ENCODE measurements at regions not wholly inside any gene's neighbourhood (a gene's known extent, or its start where the extent isn't known, plus 50 kb on each side); places are given as distances from the start of the nearest gene placed in this dataset.
"Not testable (repeated sequence)": the region's sequence is repeated elsewhere in the genome, so short reads cannot be mapped to it uniquely, and the experiment has no call there.

DNA sequence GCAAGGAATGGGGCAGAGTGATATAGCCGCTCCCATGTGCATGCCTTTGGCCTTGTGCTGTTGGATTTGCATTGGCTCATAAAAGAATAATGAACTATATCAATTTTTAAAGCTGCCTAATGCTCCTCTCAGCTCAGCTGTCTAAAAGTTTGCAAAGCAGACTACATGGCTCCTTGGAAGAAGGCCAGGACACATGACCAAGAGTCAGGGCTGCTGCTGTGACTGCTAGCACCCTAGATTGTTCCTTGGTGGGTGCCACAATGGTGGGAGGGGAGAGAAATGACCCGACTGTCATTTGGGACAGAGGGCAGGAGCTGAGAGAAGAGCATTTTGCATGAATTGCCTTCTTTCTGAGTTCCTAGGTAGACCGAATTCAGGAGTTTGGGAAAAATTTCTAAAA lies 307.9 kb downstream of the PDCD6IP start:
- TF ChIP-seq, protein P1, sequence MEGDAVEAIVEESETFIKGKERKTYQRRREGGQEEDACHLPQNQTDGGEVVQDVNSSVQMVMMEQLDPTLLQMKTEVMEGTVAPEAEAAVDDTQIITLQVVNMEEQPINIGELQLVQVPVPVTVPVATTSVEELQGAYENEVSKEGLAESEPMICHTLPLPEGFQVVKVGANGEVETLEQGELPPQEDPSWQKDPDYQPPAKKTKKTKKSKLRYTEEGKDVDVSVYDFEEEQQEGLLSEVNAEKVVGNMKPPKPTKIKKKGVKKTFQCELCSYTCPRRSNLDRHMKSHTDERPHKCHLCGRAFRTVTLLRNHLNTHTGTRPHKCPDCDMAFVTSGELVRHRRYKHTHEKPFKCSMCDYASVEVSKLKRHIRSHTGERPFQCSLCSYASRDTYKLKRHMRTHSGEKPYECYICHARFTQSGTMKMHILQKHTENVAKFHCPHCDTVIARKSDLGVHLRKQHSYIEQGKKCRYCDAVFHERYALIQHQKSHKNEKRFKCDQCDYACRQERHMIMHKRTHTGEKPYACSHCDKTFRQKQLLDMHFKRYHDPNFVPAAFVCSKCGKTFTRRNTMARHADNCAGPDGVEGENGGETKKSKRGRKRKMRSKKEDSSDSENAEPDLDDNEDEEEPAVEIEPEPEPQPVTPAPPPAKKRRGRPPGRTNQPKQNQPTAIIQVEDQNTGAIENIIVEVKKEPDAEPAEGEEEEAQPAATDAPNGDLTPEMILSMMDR (conservative IDR thresholded peaks at IDR 0.05; ENCODE audit: low read depth, low read length), result no peak
- H3K4me3 ChIP-seq (ENCODE audit: low read depth, low read length), result no peak overlapping the region
- no peak for DNase-seq (ENCODE audit: low read depth)

DNA sequence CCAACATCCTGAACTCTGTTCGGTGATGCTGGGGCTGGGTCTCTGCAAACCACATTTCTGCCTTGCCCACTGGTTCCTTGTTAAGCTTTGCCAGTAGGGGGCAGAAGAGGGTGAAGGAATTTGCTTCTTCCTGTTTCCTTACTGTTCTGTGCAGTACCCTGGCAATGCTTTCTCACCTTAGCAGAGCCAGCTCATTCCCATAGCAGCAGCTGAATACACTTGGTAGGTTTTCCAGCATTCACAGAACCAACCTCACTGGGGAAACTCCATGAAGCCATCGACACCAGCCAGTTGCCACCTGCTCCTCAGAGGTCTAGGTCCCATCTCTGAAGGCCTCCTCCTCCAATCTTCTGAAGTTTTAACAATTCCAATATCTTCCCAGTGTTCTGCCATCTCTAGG lies 308.4 kb downstream of the PDCD6IP start:
- H3K4me3 ChIP-seq (ENCODE audit: low read depth, low read length), result no peak overlapping the region
- TF ChIP-seq, protein P1 (conservative IDR thresholded peaks at IDR 0.05; ENCODE audit: low read depth, low read length), result peak; percentile 68
- no peak for DNase-seq (ENCODE audit: low read depth)

DNA sequence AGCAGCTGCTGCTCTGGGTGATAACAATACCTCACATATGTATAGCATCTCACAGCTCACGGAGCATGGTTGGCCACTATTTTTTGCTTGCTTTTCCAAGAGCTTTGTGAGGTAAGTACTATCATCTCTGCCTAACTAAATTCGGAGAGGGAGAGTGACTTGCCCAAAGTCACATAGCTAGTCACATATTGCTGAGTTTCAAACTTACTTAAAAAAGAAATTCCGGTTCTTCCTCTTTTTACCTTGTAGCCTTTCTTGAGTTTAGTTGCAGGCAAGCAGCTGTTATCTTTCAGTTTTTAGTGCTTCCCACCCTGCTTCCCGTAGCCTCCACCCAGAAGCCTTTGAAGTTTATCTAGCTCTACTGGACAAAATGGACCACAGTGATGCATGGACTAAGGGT lies 309.2 kb downstream of the PDCD6IP start:
- no peak overlapping the region for H3K4me3 ChIP-seq (ENCODE audit: low read depth, low read length)
- DNase-seq (ENCODE audit: low read depth), result no peak
- TF ChIP-seq, protein P1 (conservative IDR thresholded peaks at IDR 0.05; ENCODE audit: low read depth, low read length), result no peak

DNA sequence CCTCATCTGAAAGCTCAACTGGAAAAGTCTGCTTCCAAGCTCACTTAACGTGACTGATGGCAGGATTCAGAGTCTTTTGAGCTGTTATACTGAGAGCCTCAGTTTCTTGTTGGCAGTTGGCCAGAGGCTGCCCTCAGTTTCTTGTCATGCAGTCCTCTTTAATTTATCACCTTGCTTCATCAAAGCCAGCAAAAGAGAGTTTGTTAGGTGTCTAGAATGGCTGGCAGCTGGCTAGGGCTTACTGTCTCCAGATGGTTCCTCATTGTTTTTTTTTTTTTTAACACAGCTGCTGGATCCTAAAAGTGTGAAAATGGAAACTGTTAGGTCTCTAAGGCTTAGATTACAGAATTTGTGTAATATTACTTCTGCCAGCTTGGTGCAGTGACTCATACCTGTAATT lies 310.6 kb downstream of the PDCD6IP start:
- TF ChIP-seq, protein P1 (conservative IDR thresholded peaks at IDR 0.05; ENCODE audit: low read depth, low read length), result no peak

DNA sequence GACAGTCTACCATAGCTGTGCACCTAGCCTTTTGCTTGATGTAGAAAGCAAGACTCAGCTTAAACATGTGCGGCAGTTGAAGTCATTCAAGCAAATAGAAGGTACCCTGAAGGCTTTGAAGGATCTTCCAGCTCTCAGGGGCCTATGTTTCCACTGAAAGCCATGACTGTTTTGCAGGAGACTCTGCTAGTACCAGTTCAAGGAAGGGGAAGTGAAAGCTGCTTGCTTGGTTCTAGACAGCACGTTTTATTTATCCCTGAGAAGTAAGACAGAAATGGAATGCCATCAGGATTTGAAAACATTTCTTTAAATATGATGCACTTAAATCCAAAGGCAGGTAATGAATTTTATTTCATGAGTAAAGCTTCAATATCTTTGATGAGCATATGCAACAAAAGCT lies 311.4 kb downstream of the PDCD6IP start:
- TF ChIP-seq, protein P1 (conservative IDR thresholded peaks at IDR 0.05; ENCODE audit: low read depth, low read length), result no peak
- no peak for DNase-seq (ENCODE audit: low read depth)
- H3K4me3 ChIP-seq (ENCODE audit: low read depth, low read length), result no peak overlapping the region

More for the DNA sequence above, 310.6 kb downstream of the PDCD6IP start:
- no peak overlapping the region for H3K4me3 ChIP-seq (ENCODE audit: low read depth, low read length)
- no peak for DNase-seq (ENCODE audit: low read depth)

DNA sequence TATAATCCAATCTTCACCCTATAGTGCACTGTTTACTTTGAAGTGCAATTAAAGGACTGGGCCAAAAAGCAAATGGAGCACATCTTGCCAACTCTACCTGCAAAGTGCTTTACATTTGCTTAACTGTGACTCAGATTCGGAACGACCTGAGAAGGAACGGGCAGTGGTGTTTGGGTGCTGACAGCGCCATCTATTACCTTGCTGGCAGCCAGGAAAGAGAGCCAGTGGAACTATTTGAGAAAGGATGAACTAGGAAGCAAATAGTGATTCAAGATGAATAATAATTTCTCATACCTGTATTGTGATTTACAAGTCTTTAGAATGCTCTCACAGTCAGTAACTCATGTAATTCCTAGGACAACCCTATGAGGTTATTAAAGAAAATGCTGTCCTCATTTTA lies 312.9 kb downstream of the PDCD6IP start:
- H3K4me3 ChIP-seq (ENCODE audit: low read depth, low read length), result no peak overlapping the region
- TF ChIP-seq, protein P1 (conservative IDR thresholded peaks at IDR 0.05; ENCODE audit: low read depth, low read length), result no peak
- no peak for DNase-seq (ENCODE audit: low read depth)

DNA sequence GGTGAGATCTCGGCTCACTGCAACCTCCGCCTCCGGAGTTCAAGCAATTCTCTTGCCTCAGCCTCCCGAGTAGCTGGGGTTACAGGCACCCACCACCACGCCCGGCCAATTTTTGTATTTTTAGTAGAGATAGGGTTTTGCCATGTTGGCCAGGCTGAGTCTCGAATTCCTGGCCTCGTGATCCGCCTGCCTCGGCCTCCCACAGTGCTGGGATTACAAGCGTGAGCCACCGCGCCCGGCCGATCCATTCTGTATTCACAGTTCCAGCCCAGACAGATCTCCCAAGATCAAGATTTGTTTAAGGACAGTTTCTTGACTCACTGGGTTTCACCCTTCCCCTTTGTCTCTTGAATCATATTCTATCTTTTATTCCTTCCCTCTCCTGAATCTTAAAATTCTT lies 313.8 kb downstream of the PDCD6IP start:
- H3K4me3 ChIP-seq (ENCODE audit: low read depth, low read length); DNase-seq (ENCODE audit: low read depth): not testable (repeated sequence)

DNA sequence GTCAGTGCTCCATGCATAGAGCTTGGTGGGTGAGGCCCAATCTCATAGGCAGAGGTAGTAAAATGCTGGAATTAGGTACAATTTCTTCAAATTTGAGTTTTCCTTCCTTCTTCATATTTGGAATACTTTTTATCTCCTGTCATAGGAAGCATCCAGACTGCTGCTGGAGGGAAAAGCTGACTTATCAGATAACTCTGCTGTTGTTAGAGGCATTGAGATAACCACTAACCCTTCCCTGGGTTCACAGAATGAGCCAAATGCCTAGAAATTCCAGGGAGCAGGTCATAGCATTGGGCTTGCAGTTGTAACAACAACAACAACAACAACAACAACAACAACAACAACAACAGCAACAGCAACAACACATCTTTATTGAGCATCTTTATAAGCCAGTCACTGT lies 332.7 kb downstream of the PDCD6IP start:
- TF ChIP-seq, protein P1 (conservative IDR thresholded peaks at IDR 0.05; ENCODE audit: low read depth, low read length), result no peak
- no peak for DNase-seq (ENCODE audit: low read depth)
- no peak overlapping the region for H3K4me3 ChIP-seq (ENCODE audit: low read depth, low read length)
